ENCODE measurements at regions not wholly inside any gene's neighbourhood (a gene's known extent, or its start where the extent isn't known, plus 50 kb on each side); places are given as distances from the start of the nearest gene placed in this dataset.

DNA sequence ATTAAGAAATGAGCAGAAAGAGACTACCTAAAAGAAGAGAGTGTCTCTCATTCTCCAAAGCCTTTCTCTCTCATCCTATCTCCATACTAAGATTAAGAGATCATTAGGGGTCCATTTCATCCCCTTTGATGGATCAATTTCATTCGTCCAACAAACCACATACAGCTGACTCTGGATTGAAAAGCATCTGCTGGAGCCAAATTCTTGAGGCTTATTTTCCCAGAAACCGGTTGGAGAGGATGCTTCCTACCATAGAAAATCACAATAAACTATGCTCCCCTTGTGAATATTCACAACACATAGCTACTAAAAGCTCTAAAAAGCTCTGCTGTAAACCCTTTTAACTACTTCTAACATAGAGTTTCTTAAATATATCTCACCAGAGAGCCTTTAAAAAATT is 755.0 kb upstream of the ZNF608 start:
- no peaks in the 10 kb centered on the region for H3K4me1 ChIP-seq (ENCODE audit: control insufficient read depth, insufficient read depth, low read length)
- no peaks in the 10 kb centered on the region for H3K9me3 ChIP-seq (ENCODE audit: control insufficient read depth, low read length)
- no peak overlapping the region for H3K4me3 ChIP-seq (ENCODE audit: insufficient read depth, low read depth, low read length)
- H3K36me3 ChIP-seq (ENCODE audit: control insufficient read depth, insufficient read depth, low read length) = no peaks in the 10 kb centered on the region
- no peaks in the 10 kb centered on the region for H3K27me3 ChIP-seq (ENCODE audit: control insufficient read depth, insufficient read depth, low read length, poor library complexity, severe bottlenecking)
- 66 to 71% methylated on average over 2 of the region's 2 CpGs for WGBS, 2 experiments
- H3K27ac ChIP-seq (ENCODE audit: insufficient read depth, low read depth, low read length, poor library complexity, severe bottlenecking) = no peak overlapping the region

DNA sequence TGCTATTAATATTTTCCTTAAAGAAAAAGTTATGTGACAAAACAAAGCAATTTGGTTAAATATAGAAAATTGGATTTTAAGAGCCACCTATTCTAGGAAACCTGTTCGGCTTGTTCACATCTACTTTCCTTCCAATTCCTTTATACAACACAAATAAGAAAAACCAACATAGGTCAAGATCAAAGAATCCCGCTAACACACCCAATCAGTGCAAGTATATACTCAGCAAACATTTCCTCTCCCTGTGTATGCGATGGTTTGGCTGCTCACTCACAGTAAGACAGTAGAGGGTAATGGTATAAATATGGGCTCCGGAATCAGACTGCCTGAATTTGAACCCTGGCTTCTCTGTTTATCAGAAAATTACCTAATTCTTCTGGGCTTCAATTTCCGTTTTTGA is 757.5 kb upstream of the ZNF608 start:
- Histone ChIP-seq H3K4me3 (ENCODE audit: insufficient read depth, low read depth, low read length) (no peak overlapping the region), H3K27ac (ENCODE audit: insufficient read depth, low read depth, low read length, poor library complexity, severe bottlenecking) (no peak overlapping the region), H3K27me3 (ENCODE audit: control insufficient read depth, insufficient read depth, low read length, poor library complexity, severe bottlenecking) (no peaks in the 10 kb centered on the region), H3K36me3 (ENCODE audit: control insufficient read depth, insufficient read depth, low read length) (no peaks in the 10 kb centered on the region), H3K9me3 (ENCODE audit: control insufficient read depth, low read length) (no peaks in the 10 kb centered on the region), H3K4me1 (ENCODE audit: control insufficient read depth, insufficient read depth, low read length) (no peaks in the 10 kb centered on the region)
- 92 to 98% methylated on average over 3 to 5 of the region's 5 CpGs for WGBS, 2 experiments

DNA sequence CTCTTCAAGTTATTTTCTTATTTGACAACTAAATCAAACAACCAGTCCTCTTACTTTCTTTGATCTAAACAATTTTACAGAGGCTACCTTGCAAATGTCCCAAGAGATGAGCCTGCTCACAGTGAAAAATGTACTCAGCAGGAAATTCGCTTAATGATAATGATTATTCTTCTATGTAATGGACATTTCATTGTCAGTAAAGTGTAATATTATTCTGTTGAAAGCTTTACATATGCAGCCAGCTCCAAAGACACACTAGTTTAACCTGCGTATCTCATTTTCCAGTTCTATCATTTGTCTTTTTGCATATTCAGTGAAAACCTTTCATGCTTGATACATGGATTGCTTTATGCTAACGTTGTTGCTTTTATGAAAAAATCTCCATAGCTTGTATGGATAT is 758.7 kb upstream of the ZNF608 start:
- Histone ChIP-seq H3K4me3 (ENCODE audit: insufficient read depth, low read depth, low read length) (no peak overlapping the region), H3K27me3 (ENCODE audit: control insufficient read depth, insufficient read depth, low read length, poor library complexity, severe bottlenecking) (no peaks in the 10 kb centered on the region), H3K27ac (ENCODE audit: insufficient read depth, low read depth, low read length, poor library complexity, severe bottlenecking) (no peak overlapping the region), H3K36me3 (ENCODE audit: control insufficient read depth, insufficient read depth, low read length) (no peaks in the 10 kb centered on the region), H3K4me1 (ENCODE audit: control insufficient read depth, insufficient read depth, low read length) (no peaks in the 10 kb centered on the region), H3K9me3 (ENCODE audit: control insufficient read depth, low read length) (no peaks in the 10 kb centered on the region)
- WGBS, 2 experiments = 94 to 100% methylated on average over 3 of the region's 3 CpGs

DNA sequence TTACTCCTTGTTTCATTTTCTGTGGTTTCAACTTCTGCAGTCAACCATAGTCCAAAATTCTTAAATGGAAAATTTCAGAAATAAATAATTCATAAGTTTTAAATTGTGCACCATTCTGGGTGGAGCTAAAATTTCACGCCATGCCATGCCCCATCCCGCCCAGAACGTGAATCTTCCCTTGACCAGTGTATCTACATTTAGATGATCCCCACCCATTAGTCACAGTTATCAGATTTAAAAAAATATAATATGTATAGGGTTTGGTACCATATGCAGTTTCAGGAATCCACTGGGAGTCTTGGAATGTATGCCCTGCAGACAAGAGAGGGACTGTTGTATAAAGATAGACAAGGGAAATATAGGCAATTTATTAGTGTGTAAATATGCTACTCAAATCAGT is 759.7 kb upstream of the ZNF608 start:
- H3K4me3 ChIP-seq (ENCODE audit: insufficient read depth, low read depth, low read length) = no peak overlapping the region
- H3K27me3 ChIP-seq (ENCODE audit: control insufficient read depth, insufficient read depth, low read length, poor library complexity, severe bottlenecking) = no peaks in the 10 kb centered on the region
- H3K27ac ChIP-seq (ENCODE audit: insufficient read depth, low read depth, low read length, poor library complexity, severe bottlenecking) = no peak overlapping the region
- 85 to 88% methylated on average over 3 of the region's 3 CpGs for WGBS, 2 experiments
- no peaks in the 10 kb centered on the region for H3K36me3 ChIP-seq (ENCODE audit: control insufficient read depth, insufficient read depth, low read length)
- H3K9me3 ChIP-seq (ENCODE audit: control insufficient read depth, low read length) = no peaks in the 10 kb centered on the region
- no peaks in the 10 kb centered on the region for H3K4me1 ChIP-seq (ENCODE audit: control insufficient read depth, insufficient read depth, low read length)

DNA sequence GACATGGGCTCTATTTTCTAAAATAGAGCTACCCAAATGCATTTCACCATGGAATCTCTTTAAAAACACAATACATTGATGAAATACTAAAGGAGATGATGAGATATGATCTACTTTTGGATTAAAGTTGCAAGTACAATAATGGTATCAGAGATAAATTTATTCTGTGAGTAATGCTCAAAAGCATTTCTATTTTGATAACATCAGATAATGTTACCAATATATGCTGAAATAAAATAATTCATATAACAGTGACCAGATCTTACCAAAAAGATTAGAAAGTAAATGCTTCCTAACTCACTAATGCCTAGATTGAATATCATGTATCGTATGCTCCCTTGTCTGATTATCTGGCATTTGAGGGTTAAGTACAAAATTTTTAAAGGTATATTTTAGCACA is 761.8 kb upstream of the ZNF608 start:
- no peaks in the 10 kb centered on the region for H3K36me3 ChIP-seq (ENCODE audit: control insufficient read depth, insufficient read depth, low read length)
- 100% methylated on average over 1 of the region's 1 CpG; no CpG with 5 or more reads in 1 of the 2 experiments for WGBS, 2 experiments
- no peak overlapping the region for H3K27ac ChIP-seq (ENCODE audit: insufficient read depth, low read depth, low read length, poor library complexity, severe bottlenecking)
- H3K27me3 ChIP-seq (ENCODE audit: control insufficient read depth, insufficient read depth, low read length, poor library complexity, severe bottlenecking) = no peaks in the 10 kb centered on the region
- H3K4me3 ChIP-seq (ENCODE audit: insufficient read depth, low read depth, low read length) = no peak overlapping the region
- no peaks in the 10 kb centered on the region for H3K4me1 ChIP-seq (ENCODE audit: control insufficient read depth, insufficient read depth, low read length)
- no peaks in the 10 kb centered on the region for H3K9me3 ChIP-seq (ENCODE audit: control insufficient read depth, low read length)

DNA sequence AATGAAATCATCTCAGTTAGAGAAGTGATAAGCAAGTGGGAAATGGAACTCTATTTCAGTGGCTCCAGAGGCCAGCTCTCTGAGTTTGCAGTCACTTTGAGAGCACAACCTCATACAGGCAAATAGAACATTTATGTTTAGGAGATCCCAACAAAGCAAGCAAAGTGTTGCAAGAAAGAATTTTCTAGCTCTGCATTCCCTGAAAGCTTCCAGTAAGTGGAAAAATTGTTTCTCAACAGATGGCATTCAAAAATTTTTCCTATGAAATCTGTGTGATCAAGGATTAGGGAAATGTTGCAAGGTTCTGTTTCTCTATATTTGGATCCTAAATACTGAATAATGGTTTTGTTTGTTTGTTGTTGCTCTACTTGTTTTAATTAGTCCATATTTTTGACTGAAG is 764.2 kb upstream of the ZNF608 start:
- H3K9me3 ChIP-seq (ENCODE audit: control insufficient read depth, low read length) = no peaks in the 10 kb centered on the region
- H3K36me3 ChIP-seq (ENCODE audit: control insufficient read depth, insufficient read depth, low read length) = no peaks in the 10 kb centered on the region
- H3K4me3 ChIP-seq (ENCODE audit: insufficient read depth, low read depth, low read length) = no peak overlapping the region
- no peaks in the 10 kb centered on the region for H3K4me1 ChIP-seq (ENCODE audit: control insufficient read depth, insufficient read depth, low read length)
- H3K27me3 ChIP-seq (ENCODE audit: control insufficient read depth, insufficient read depth, low read length, poor library complexity, severe bottlenecking) = no peaks in the 10 kb centered on the region
- no peak overlapping the region for H3K27ac ChIP-seq (ENCODE audit: insufficient read depth, low read depth, low read length, poor library complexity, severe bottlenecking)

DNA sequence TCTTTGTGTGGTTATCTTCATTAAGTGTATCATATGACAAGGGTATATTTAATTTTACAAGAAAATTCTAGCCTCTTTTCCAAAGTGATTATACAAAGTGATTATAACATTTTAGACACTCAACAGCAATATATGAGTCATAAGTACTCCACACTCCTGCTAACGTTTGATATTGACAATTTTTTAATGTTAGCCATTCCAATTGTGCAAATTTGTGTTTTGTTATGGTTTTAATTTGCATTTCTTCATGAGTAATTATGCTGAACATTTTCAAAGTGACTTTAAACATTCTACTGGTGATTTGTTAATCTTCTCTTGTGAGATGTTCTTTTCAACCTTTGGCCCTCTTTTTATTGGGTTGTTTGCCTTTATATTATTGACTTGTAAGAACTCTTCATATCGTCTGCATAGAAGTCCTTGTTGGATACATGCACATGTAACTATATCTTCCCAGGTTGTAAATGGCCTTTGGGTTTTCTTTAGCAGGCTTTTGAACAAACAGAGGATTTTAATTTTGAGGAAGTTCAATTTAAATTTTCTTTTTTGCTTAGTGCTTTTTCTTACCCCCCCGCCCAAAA is 771.6 kb upstream of the ZNF608 start:
- H3K36me3 ChIP-seq (ENCODE audit: control insufficient read depth, insufficient read depth, low read length) = no peaks in the 10 kb centered on the region
- H3K4me3 ChIP-seq (ENCODE audit: insufficient read depth, low read depth, low read length) = no peak overlapping the region
- 94 to 100% methylated on average over 1 to 2 of the region's 3 CpGs for WGBS, 2 experiments
- no peaks in the 10 kb centered on the region for H3K4me1 ChIP-seq (ENCODE audit: control insufficient read depth, insufficient read depth, low read length)
- no peaks in the 10 kb centered on the region for H3K27me3 ChIP-seq (ENCODE audit: control insufficient read depth, insufficient read depth, low read length, poor library complexity, severe bottlenecking)
- no peaks in the 10 kb centered on the region for H3K9me3 ChIP-seq (ENCODE audit: control insufficient read depth, low read length)
- no peak overlapping the region for H3K27ac ChIP-seq (ENCODE audit: insufficient read depth, low read depth, low read length, poor library complexity, severe bottlenecking)

DNA sequence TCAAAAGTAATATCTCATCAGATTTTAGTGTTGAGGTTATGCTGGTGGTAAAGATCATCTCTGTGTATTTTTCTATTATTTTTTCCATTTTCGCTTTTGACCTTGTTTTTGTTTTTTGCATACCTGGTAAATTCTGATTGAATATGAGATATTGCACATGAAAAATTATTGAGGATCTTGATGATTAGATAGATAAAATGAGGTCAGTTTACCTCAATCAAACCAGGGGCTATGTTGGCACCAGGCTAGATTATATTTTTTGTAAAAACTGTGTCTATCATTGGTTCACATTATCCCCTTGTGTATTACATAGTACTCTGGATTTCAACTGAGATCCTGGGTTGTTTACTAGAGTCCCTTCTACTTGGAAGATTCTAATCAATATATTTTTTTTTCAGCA is 774.9 kb upstream of the ZNF608 start:
- no peaks in the 10 kb centered on the region for H3K9me3 ChIP-seq (ENCODE audit: control insufficient read depth, low read length)
- no peaks in the 10 kb centered on the region for H3K4me1 ChIP-seq (ENCODE audit: control insufficient read depth, insufficient read depth, low read length)
- WGBS, 2 experiments = 67 to 68% methylated on average over 1 of the region's 1 CpG
- no peaks in the 10 kb centered on the region for H3K36me3 ChIP-seq (ENCODE audit: control insufficient read depth, insufficient read depth, low read length)
- no peak overlapping the region for H3K27ac ChIP-seq (ENCODE audit: insufficient read depth, low read depth, low read length, poor library complexity, severe bottlenecking)
- H3K4me3 ChIP-seq (ENCODE audit: insufficient read depth, low read depth, low read length) = no peak overlapping the region
- no peaks in the 10 kb centered on the region for H3K27me3 ChIP-seq (ENCODE audit: control insufficient read depth, insufficient read depth, low read length, poor library complexity, severe bottlenecking)

DNA sequence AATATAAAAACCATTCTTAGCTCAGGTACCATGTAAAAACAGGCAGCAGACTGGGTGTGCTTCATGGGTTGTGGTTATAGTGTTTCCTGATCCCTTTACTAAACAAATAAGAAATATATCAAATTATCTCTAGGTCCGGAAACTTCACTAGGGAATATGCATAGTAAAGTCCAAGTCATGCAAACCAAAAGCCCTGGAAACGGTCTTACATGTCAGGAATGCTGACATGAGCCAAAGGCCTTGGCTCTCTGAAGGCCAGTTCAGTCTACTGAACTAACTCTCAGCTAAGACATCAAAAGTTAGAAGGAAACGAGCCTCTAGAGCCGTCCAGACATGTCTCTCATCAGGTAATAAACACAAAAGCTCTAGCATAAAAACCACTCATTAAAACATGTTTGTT is 778.9 kb upstream of the ZNF608 start:
- H3K9me3 ChIP-seq (ENCODE audit: control insufficient read depth, low read length) = no peaks in the 10 kb centered on the region
- no peaks in the 10 kb centered on the region for H3K4me1 ChIP-seq (ENCODE audit: control insufficient read depth, insufficient read depth, low read length)
- no peaks in the 10 kb centered on the region for H3K27me3 ChIP-seq (ENCODE audit: control insufficient read depth, insufficient read depth, low read length, poor library complexity, severe bottlenecking)
- H3K36me3 ChIP-seq (ENCODE audit: control insufficient read depth, insufficient read depth, low read length) = no peaks in the 10 kb centered on the region
- H3K27ac ChIP-seq (ENCODE audit: insufficient read depth, low read depth, low read length, poor library complexity, severe bottlenecking) = no peak overlapping the region
- 84 to 91% methylated on average over 2 to 4 of the region's 4 CpGs for WGBS, 2 experiments
- H3K4me3 ChIP-seq (ENCODE audit: insufficient read depth, low read depth, low read length) = no peak overlapping the region

DNA sequence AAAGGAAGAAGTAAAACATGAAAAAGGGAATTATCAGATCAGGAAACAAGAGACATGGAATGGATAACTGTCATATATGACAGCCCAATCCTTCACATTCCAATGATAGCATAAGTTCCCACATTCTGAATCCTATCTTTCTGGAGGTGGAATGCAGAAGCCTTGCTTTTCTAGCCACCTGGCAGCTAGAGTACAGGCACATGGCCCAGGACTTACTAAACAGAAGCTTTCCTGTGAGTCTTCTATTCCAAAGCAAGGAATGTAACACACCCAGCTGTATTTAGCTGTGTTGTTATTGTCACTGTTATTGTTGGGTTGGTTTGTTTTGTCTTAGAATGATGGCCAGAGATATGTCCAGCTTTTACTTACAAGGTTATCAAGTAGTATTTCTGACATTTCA is 780.5 kb upstream of the ZNF608 start:
- Histone ChIP-seq H3K4me3 (ENCODE audit: insufficient read depth, low read depth, low read length) (no peak overlapping the region), H3K9me3 (ENCODE audit: control insufficient read depth, low read length) (no peaks in the 10 kb centered on the region), H3K4me1 (ENCODE audit: control insufficient read depth, insufficient read depth, low read length) (no peaks in the 10 kb centered on the region), H3K27me3 (ENCODE audit: control insufficient read depth, insufficient read depth, low read length, poor library complexity, severe bottlenecking) (no peaks in the 10 kb centered on the region), H3K27ac (ENCODE audit: insufficient read depth, low read depth, low read length, poor library complexity, severe bottlenecking) (no peak overlapping the region), H3K36me3 (ENCODE audit: control insufficient read depth, insufficient read depth, low read length) (no peaks in the 10 kb centered on the region)

DNA sequence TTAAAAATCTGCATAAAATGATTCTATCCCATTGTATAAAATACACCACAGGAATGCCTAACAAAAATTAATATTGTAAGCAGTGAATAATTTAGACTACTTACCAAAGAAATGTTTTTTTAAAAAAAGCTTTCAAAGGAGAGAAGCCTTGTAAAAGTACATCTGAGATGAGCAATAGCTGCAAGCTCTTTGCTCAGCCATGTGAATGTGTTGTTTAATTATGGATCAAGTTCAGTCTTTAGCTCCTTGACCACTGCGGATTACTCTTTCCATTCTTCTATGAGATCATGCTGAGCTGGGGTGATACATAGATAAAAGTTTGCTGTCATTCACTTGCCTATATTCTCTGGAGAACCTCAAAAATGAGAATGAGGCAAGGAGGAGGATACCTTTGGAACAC is 782.4 kb upstream of the ZNF608 start:
- WGBS, 2 experiments = 100% methylated on average over 1 of the region's 1 CpG
- Histone ChIP-seq H3K4me1 (ENCODE audit: control insufficient read depth, insufficient read depth, low read length) (no peaks in the 10 kb centered on the region), H3K9me3 (ENCODE audit: control insufficient read depth, low read length) (no peaks in the 10 kb centered on the region), H3K4me3 (ENCODE audit: insufficient read depth, low read depth, low read length) (no peak overlapping the region), H3K27me3 (ENCODE audit: control insufficient read depth, insufficient read depth, low read length, poor library complexity, severe bottlenecking) (no peaks in the 10 kb centered on the region), H3K36me3 (ENCODE audit: control insufficient read depth, insufficient read depth, low read length) (no peaks in the 10 kb centered on the region), H3K27ac (ENCODE audit: insufficient read depth, low read depth, low read length, poor library complexity, severe bottlenecking) (no peak overlapping the region)

All from ectodermal cell (in vitro differentiated cells).